ENCODE measurements at regions not wholly inside any gene's neighbourhood (a gene's known extent, or its start where the extent isn't known, plus 50 kb on each side); places are given as distances from the start of the nearest gene placed in this dataset.

GRCh38 chr4:175954685-175955084 lies 111.0 kb upstream of the WDR17 start:
- no peaks in the 10 kb centered on the region for H3K9me3 ChIP-seq
- no peak for TF ChIP-seq POLR2A (IDR thresholded peaks at IDR 0.05)
- TF ChIP-seq, protein P1, sequence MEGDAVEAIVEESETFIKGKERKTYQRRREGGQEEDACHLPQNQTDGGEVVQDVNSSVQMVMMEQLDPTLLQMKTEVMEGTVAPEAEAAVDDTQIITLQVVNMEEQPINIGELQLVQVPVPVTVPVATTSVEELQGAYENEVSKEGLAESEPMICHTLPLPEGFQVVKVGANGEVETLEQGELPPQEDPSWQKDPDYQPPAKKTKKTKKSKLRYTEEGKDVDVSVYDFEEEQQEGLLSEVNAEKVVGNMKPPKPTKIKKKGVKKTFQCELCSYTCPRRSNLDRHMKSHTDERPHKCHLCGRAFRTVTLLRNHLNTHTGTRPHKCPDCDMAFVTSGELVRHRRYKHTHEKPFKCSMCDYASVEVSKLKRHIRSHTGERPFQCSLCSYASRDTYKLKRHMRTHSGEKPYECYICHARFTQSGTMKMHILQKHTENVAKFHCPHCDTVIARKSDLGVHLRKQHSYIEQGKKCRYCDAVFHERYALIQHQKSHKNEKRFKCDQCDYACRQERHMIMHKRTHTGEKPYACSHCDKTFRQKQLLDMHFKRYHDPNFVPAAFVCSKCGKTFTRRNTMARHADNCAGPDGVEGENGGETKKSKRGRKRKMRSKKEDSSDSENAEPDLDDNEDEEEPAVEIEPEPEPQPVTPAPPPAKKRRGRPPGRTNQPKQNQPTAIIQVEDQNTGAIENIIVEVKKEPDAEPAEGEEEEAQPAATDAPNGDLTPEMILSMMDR (IDR thresholded peaks at IDR 0.05) = no peak
- no peak for TF ChIP-seq POLR2AphosphoS5 (IDR thresholded peaks at IDR 0.05; ENCODE audit: insufficient read depth in 1 of 2, low read depth in 1 of 2)
- H3K27me3 ChIP-seq = no peaks in the 10 kb centered on the region
- H3K36me3 ChIP-seq = no peaks in the 10 kb centered on the region
- DNase-seq (ENCODE audit: extremely low spot score in 2 of 2) = no peak
- intact Hi-C loops (cut with DNase I) = no loop called here
- no peak overlapping the region for H3K27ac ChIP-seq
- no peaks in the 10 kb centered on the region for H3K4me1 ChIP-seq
- no peak overlapping the region for H3K4me3 ChIP-seq

GRCh38 chr4:175961604-175962003 lies 104.0 kb upstream of the WDR17 start:
- H3K4me3 ChIP-seq = no peak overlapping the region
- H3K36me3 ChIP-seq = no peaks in the 10 kb centered on the region
- intact Hi-C loops (cut with DNase I) = no loop called here
- no peak for TF ChIP-seq POLR2AphosphoS5 (IDR thresholded peaks at IDR 0.05; ENCODE audit: insufficient read depth in 1 of 2, low read depth in 1 of 2)
- TF ChIP-seq POLR2A (IDR thresholded peaks at IDR 0.05) = no peak
- TF ChIP-seq, protein P1 (IDR thresholded peaks at IDR 0.05) = no peak
- no peak for DNase-seq (ENCODE audit: extremely low spot score in 2 of 2)
- no peaks in the 10 kb centered on the region for H3K9me3 ChIP-seq
- H3K4me1 ChIP-seq = no peaks in the 10 kb centered on the region
- H3K27ac ChIP-seq = no peak overlapping the region
- H3K27me3 ChIP-seq = no peaks in the 10 kb centered on the region

DNA sequence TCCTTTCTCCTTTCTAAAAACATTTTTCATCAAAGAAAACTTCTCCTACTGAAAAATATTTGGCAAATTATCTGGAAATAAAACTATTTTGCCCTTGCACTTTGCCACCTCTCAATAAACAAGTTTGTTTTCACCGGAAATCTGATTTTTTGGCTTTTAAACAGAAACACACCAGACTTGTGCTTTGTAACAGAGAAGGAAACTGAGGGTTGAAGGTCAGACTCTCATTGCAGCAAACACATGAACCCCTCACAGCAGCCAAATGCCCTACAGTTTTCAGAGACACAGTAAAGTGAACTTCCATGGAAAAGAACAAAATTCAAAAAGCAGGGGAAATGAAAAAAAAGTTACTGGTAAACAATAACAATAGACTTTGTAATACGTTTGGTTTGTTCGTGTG lies 95.6 kb upstream of the WDR17 start:
- H3K4me1 ChIP-seq = no peaks in the 10 kb centered on the region
- TF ChIP-seq POLR2AphosphoS5 (IDR thresholded peaks at IDR 0.05; ENCODE audit: insufficient read depth in 1 of 2, low read depth in 1 of 2) (no peak), POLR2A (IDR thresholded peaks at IDR 0.05) (no peak)
- TF ChIP-seq, protein P1 (IDR thresholded peaks at IDR 0.05) = no peak
- H3K27me3 ChIP-seq = no peaks in the 10 kb centered on the region
- no peaks in the 10 kb centered on the region for H3K9me3 ChIP-seq
- no peak overlapping the region for H3K4me3 ChIP-seq
- H3K27ac ChIP-seq = no peak overlapping the region
- H3K36me3 ChIP-seq = no peaks in the 10 kb centered on the region
- intact Hi-C loops (cut with DNase I) = no loop called here
- DNase-seq (ENCODE audit: extremely low spot score in 2 of 2) = no peak

- H3K27me3 ChIP-seq = no peaks in the 10 kb centered on the region
- H3K4me1 ChIP-seq = no peaks in the 10 kb centered on the region
- H3K4me3 ChIP-seq = no peak overlapping the region
- H3K9me3 ChIP-seq = no peaks in the 10 kb centered on the region
- TF ChIP-seq, protein P1 (IDR thresholded peaks at IDR 0.05) = no peak
- TF ChIP-seq POLR2AphosphoS5 (IDR thresholded peaks at IDR 0.05; ENCODE audit: insufficient read depth in 1 of 2, low read depth in 1 of 2) = no peak
- no peak for TF ChIP-seq POLR2A (IDR thresholded peaks at IDR 0.05)
- H3K36me3 ChIP-seq = no peaks in the 10 kb centered on the region
- no peak overlapping the region for H3K27ac ChIP-seq
- DNase-seq (ENCODE audit: extremely low spot score in 2 of 2) = no peak
- intact Hi-C loops (cut with DNase I) = no loop called here
Observed at GRCh38 chr4:175970724-175971123, 94.9 kb upstream of the WDR17 start.

DNA sequence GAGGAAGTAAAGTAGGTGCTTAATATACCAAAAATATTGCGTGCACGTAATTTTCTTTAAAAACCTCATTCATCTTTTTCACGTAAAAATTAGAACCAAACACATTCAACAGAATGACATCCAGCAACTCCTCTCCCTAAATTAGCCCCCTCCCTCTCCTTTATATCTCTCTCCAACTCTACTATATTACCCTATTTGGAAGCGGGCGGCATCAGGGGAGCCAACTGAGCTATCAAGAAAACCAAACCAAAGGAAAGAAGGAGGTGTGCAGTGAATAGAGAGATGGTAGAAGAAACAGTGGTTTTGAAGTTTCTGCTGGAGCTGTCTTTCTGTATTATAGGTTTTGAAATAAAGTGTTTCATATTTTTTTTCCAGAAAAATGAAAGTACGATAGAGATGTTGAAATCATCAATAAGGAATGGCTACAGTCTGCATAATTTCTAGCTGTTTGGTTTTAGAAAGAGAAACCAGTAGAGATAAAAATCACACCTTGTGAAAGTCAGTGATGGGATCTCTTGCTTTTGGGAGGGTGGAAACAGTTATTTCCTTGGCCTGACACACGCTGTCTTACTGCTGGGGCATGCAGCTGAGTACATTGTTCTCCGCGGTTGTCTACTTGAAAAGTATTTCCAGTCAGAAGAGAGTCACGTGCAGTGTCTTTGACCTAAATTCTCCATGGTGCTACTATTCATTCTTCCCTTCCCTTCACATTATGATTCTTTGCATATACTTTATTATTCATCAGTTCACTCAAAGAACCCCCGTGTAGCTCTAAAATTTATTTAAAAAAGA lies 94.1 kb upstream of the WDR17 start:
- H3K9me3 ChIP-seq = no peaks in the 10 kb centered on the region
- H3K27me3 ChIP-seq = no peaks in the 10 kb centered on the region
- H3K36me3 ChIP-seq = no peaks in the 10 kb centered on the region
- TF ChIP-seq POLR2AphosphoS5 (IDR thresholded peaks at IDR 0.05; ENCODE audit: insufficient read depth in 1 of 2, low read depth in 1 of 2) = no peak
- DNase-seq (ENCODE audit: extremely low spot score in 2 of 2) = no peak
- no peak overlapping the region for H3K4me3 ChIP-seq
- no peak overlapping the region for H3K27ac ChIP-seq
- intact Hi-C loops (cut with DNase I) = no loop called here
- no peaks in the 10 kb centered on the region for H3K4me1 ChIP-seq
